ENCODE measurements at regions not wholly inside any gene's neighbourhood (a gene's known extent, or its start where the extent isn't known, plus 50 kb on each side); places are given as distances from the start of the nearest gene placed in this dataset.
A peak's percentile ranks its signal among the peaks of the same experiment; 100 is the strongest.

DNA sequence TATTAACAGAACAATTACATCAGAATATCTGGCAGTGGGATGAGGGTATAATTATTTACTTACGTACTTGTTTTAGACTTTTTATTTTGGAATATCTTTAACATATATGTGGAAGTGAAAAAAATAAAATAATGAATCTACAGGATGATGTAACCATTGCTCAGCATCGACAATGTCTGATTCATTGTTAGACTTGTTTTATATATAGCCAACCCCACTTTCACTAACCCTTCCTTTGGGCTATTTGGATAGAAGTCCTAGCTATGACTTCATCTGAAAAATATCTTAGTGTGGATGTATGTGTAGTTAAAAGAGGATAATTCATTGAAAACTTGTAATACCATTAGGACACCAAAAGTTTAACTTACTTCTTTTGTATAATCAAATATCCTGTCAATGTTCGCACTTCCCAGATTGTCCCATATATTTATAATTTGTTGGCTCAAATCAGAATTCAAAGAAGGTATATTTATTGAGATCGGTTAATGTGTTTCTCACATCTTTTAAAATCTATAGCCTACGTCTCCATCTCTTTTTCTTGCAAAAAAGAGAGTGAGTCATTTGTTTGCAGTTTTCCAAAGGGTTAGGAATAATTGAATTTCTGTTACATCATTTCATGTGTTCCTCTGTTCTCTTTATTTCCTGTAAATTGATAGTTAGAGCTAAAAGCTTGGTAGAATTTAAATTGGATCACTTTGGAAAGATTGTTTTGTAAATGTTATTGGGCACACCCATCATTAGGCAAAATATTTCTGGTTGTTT lies 506.1 kb upstream of the FAM98A start:
- Histone ChIP-seq H3K4me3 (ENCODE audit: low read length in 3 of 3) (no peak overlapping the region), H3K9ac (ENCODE audit: low read length in 3 of 3) (no peak overlapping the region), H3K27ac (ENCODE audit: low read depth in 2 of 2, low read length in 2 of 2) (no peak overlapping the region), H3K27me3 (ENCODE audit: control insufficient read depth, insufficient read depth, low read length) (no peaks in the 10 kb centered on the region), H3K4me1 (ENCODE audit: control insufficient read depth in 2 of 3, insufficient read depth in 2 of 3, low read depth in 1 of 3, low read length in 3 of 3) (no peaks in the 10 kb centered on the region), H3K9me3 (ENCODE audit: control insufficient read depth in 2 of 3, insufficient read depth in 1 of 3, low read length in 3 of 3) (no peaks in the 10 kb centered on the region), H3K36me3 (ENCODE audit: control insufficient read depth in 2 of 3, insufficient read depth in 3 of 3, low read length in 3 of 3) (no peaks in the 10 kb centered on the region)
- intact Hi-C loops (cut with DNase I), result no loop called here
- DNase-seq (no peak), FAIRE-seq (peak; percentile 11)
- TF ChIP-seq, protein P1, sequence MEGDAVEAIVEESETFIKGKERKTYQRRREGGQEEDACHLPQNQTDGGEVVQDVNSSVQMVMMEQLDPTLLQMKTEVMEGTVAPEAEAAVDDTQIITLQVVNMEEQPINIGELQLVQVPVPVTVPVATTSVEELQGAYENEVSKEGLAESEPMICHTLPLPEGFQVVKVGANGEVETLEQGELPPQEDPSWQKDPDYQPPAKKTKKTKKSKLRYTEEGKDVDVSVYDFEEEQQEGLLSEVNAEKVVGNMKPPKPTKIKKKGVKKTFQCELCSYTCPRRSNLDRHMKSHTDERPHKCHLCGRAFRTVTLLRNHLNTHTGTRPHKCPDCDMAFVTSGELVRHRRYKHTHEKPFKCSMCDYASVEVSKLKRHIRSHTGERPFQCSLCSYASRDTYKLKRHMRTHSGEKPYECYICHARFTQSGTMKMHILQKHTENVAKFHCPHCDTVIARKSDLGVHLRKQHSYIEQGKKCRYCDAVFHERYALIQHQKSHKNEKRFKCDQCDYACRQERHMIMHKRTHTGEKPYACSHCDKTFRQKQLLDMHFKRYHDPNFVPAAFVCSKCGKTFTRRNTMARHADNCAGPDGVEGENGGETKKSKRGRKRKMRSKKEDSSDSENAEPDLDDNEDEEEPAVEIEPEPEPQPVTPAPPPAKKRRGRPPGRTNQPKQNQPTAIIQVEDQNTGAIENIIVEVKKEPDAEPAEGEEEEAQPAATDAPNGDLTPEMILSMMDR (IDR thresholded peaks at IDR 0.05; ENCODE audit: borderline replicate concordance, extremely low read depth, insufficient read depth), result no peak

DNA sequence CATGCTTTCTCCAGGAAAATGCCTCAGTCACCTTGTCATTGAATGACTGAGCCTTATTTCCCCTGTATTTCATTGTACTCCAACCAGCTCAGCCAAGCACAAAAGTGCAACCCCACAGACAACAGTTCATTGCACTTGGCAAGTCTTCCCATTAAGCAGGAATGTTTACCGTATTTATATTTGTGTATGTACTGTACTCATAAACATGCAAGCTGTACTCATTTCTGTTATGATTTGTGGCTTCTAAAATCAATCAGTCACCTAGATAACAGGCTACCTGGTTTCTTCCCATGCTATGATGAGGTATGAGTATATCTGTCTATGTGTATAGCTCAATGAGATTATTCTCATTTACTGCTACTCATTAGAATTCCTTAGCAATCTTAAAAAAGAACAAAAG lies 505.5 kb upstream of the FAM98A start:
- H3K4me3 ChIP-seq (ENCODE audit: low read length in 3 of 3), result no peak overlapping the region
- intact Hi-C loops (cut with DNase I), result no loop called here
- TF ChIP-seq, protein P1 (IDR thresholded peaks at IDR 0.05; ENCODE audit: borderline replicate concordance, extremely low read depth, insufficient read depth), result no peak
- H3K36me3 ChIP-seq (ENCODE audit: control insufficient read depth in 2 of 3, insufficient read depth in 3 of 3, low read length in 3 of 3), result no peaks in the 10 kb centered on the region
- H3K9me3 ChIP-seq (ENCODE audit: control insufficient read depth in 2 of 3, insufficient read depth in 1 of 3, low read length in 3 of 3), result no peaks in the 10 kb centered on the region
- no peak for DNase-seq
- no peak overlapping the region for H3K27ac ChIP-seq (ENCODE audit: low read depth in 2 of 2, low read length in 2 of 2)
- H3K4me1 ChIP-seq (ENCODE audit: control insufficient read depth in 2 of 3, insufficient read depth in 2 of 3, low read depth in 1 of 3, low read length in 3 of 3), result no peaks in the 10 kb centered on the region
- H3K27me3 ChIP-seq (ENCODE audit: control insufficient read depth, insufficient read depth, low read length), result no peaks in the 10 kb centered on the region
- no peak overlapping the region for H3K9ac ChIP-seq (ENCODE audit: low read length in 3 of 3)
- no peak for FAIRE-seq

DNA sequence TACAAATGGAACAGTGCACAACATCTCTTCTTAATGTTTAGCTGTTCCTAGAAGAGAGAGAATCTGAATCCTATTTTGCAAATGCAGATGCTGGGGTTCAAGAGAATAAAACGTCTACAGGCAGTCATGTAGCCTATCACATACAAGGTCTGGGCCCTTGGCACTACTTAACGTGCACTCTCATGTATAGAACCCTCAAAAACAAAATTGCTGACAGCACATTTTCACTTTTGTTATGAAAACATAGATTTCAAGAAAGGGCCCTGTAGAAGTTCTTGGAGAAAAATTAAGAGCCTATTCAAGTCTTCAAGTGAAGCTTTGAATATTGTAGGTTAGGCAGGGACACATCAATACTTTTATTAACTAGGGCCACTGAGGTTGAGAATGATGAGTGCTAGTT lies 504.3 kb upstream of the FAM98A start:
- no peak for FAIRE-seq

More for the DNA sequence above, 504.3 kb upstream of the FAM98A start:
- Histone ChIP-seq H3K4me3 (ENCODE audit: low read length in 3 of 3) (no peak overlapping the region), H3K27ac (ENCODE audit: low read depth in 2 of 2, low read length in 2 of 2) (no peak overlapping the region), H3K9me3 (ENCODE audit: control insufficient read depth in 2 of 3, insufficient read depth in 1 of 3, low read length in 3 of 3) (no peaks in the 10 kb centered on the region), H3K9ac (ENCODE audit: low read length in 3 of 3) (no peak overlapping the region), H3K4me1 (ENCODE audit: control insufficient read depth in 2 of 3, insufficient read depth in 2 of 3, low read depth in 1 of 3, low read length in 3 of 3) (no peaks in the 10 kb centered on the region), H3K27me3 (ENCODE audit: control insufficient read depth, insufficient read depth, low read length) (no peaks in the 10 kb centered on the region), H3K36me3 (ENCODE audit: control insufficient read depth in 2 of 3, insufficient read depth in 3 of 3, low read length in 3 of 3) (no peaks in the 10 kb centered on the region)
- intact Hi-C loops (cut with DNase I), result no loop called here
- DNase-seq, result no peak
- TF ChIP-seq, protein P1 (IDR thresholded peaks at IDR 0.05; ENCODE audit: borderline replicate concordance, extremely low read depth, insufficient read depth), result no peak

Data from kidney (tissue), 13 donors.